GM19324 (cell line): ENCODE measurements at regions not wholly inside any gene's neighbourhood (a gene's known extent, or its start where the extent isn't known, plus 50 kb on each side); places are given as distances from the start of the nearest gene placed in this dataset.
"Not testable (repeated sequence)": the region's sequence is repeated elsewhere in the genome, so short reads cannot be mapped to it uniquely, and the experiment has no call there.

Experiments
- ATAC-seq: cut with Tn5 transposase; IDR thresholded peaks from one replicate; pipeline ENCODE4 v1.9.1; 2021; ENCODE audit warnings: mild to moderate bottlenecking, moderate library complexity; ENCODE audit not compliant: unreplicated experiment, low FRiP score

GRCh38 chr5:103755974-103756373 is 193.4 kb upstream of the NUDT12 start:
- no peak for ATAC-seq

GRCh38 chr5:103745353-103746065 is 182.9 kb upstream of the NUDT12 start:
- ATAC-seq = no peak

GRCh38 chr5:103744159-103744558 is 181.6 kb upstream of the NUDT12 start:
- no peak for ATAC-seq

- ATAC-seq = no peak
Observed at GRCh38 chr5:103743421-103743820, 180.8 kb upstream of the NUDT12 start.

GRCh38 chr5:103741984-103742383 is 179.4 kb upstream of the NUDT12 start:
- ATAC-seq = no peak

- not testable (repeated sequence) for ATAC-seq
Observed at GRCh38 chr5:103736343-103736742, 173.8 kb upstream of the NUDT12 start.

GRCh38 chr5:103724271-103724670 is 161.7 kb upstream of the NUDT12 start:
- no peak for ATAC-seq

- no peak for ATAC-seq
Observed at GRCh38 chr5:103721183-103721582, 158.6 kb upstream of the NUDT12 start.

- ATAC-seq = no peak
Observed at GRCh38 chr5:103718108-103718507, 155.5 kb upstream of the NUDT12 start.

GRCh38 chr5:103708601-103709000 is 146.0 kb upstream of the NUDT12 start:
- no peak for ATAC-seq

GRCh38 chr5:103706939-103707682 is 144.5 kb upstream of the NUDT12 start:
- no peak for ATAC-seq

- ATAC-seq = no peak
Observed at GRCh38 chr5:103703617-103704016, 141.0 kb upstream of the NUDT12 start.

GRCh38 chr5:103693517-103693916 is 130.9 kb upstream of the NUDT12 start:
- ATAC-seq = no peak

GRCh38 chr5:103690676-103691075 is 128.1 kb upstream of the NUDT12 start:
- no peak for ATAC-seq

- ATAC-seq = no peak
Observed at GRCh38 chr5:103679873-103680272, 117.3 kb upstream of the NUDT12 start.

- ATAC-seq = not testable (repeated sequence)
Observed at GRCh38 chr5:103676198-103676597, 113.6 kb upstream of the NUDT12 start.

- no peak for ATAC-seq
Observed at GRCh38 chr5:103674739-103675138, 112.2 kb upstream of the NUDT12 start.

GRCh38 chr5:103674251-103674650 is 111.7 kb upstream of the NUDT12 start:
- ATAC-seq = no peak

GRCh38 chr5:103669615-103670014 is 107.0 kb upstream of the NUDT12 start:
- ATAC-seq = no peak

GRCh38 chr5:103668281-103668680 is 105.7 kb upstream of the NUDT12 start:
- no peak for ATAC-seq

GRCh38 chr5:103667068-103667467 is 104.5 kb upstream of the NUDT12 start:
- no peak for ATAC-seq

- ATAC-seq = no peak
Observed at GRCh38 chr5:103657301-103657700, 94.7 kb upstream of the NUDT12 start.
